ENCODE measurements at regions not wholly inside any gene's neighbourhood (a gene's known extent, or its start where the extent isn't known, plus 50 kb on each side); places are given as distances from the start of the nearest gene placed in this dataset.

GRCh38 chr3:105033081-105033480 is 333.6 kb upstream of the ALCAM start:
- Histone ChIP-seq H4K20me1 (ENCODE audit: control insufficient read depth, extremely low read depth, insufficient read depth, low read length) (no peaks in the 10 kb centered on the region), H3K9me3 (ENCODE audit: control insufficient read depth, low read depth, low read length) (no peaks in the 10 kb centered on the region), H3K27me3 (ENCODE audit: control insufficient read depth, extremely low read depth, insufficient read depth, low read length) (no peaks in the 10 kb centered on the region), H2AFZ (ENCODE audit: control insufficient read depth, low read length) (no peak overlapping the region), H3K9ac (ENCODE audit: control insufficient read depth, extremely low read depth, insufficient read depth, low read length) (no peak overlapping the region), H3K4me3 (ENCODE audit: control insufficient read depth in 2 of 3, extremely low read depth in 1 of 3, insufficient read depth in 2 of 3, low read depth in 1 of 3, low read length in 3 of 3) (no peak overlapping the region), H3K4me2 (ENCODE audit: control insufficient read depth, extremely low read depth, insufficient read depth, low read depth, low read length) (no peak overlapping the region), H3K36me3 (ENCODE audit: control insufficient read depth in 2 of 2, extremely low read depth in 1 of 2, insufficient read depth in 2 of 2, low read length in 2 of 2) (no peaks in the 10 kb centered on the region), H3K79me2 (ENCODE audit: control insufficient read depth, insufficient read depth, low read length) (no peaks in the 10 kb centered on the region), H3K27ac (ENCODE audit: control insufficient read depth, insufficient read depth, low read length) (no peak overlapping the region), H3K4me1 (ENCODE audit: control insufficient read depth, extremely low read depth, insufficient read depth, low read length) (no peaks in the 10 kb centered on the region), H3K9me1 (ENCODE audit: control insufficient read depth, extremely low read depth, insufficient read depth, low read length) (no peaks in the 10 kb centered on the region)
- FAIRE-seq (no peak), DNase-seq (ENCODE audit: low read depth, low spot score) (no peak)
- dilution Hi-C loops (cut with MboI; ENCODE audit: extremely low pct_ligation_motif_present, low sequenced_read_pairs), result no loop called here
- TF ChIP-seq EZH2 (IDR thresholded peaks at IDR 0.05; ENCODE audit: low read length) (no peak), CTCF (optimal IDR thresholded peaks at IDR 0.05 in 1 of 3, IDR thresholded peaks at IDR 0.05 in 1 of 3, conservative IDR thresholded peaks at IDR 0.05 in 1 of 3; ENCODE audit: extremely low read depth in 1 of 3, insufficient read depth in 2 of 3, low read length in 3 of 3) (no peak)

GRCh38 chr3:105039004-105039403 is 327.7 kb upstream of the ALCAM start:
- TF ChIP-seq EZH2 (IDR thresholded peaks at IDR 0.05; ENCODE audit: low read length), result no peak
- TF ChIP-seq CTCF (optimal IDR thresholded peaks at IDR 0.05 in 1 of 3, IDR thresholded peaks at IDR 0.05 in 1 of 3, conservative IDR thresholded peaks at IDR 0.05 in 1 of 3; ENCODE audit: extremely low read depth in 1 of 3, insufficient read depth in 2 of 3, low read length in 3 of 3), result no peak
- no peak overlapping the region for H3K9ac ChIP-seq (ENCODE audit: control insufficient read depth, extremely low read depth, insufficient read depth, low read length)
- no peak for FAIRE-seq
- H3K9me1 ChIP-seq (ENCODE audit: control insufficient read depth, extremely low read depth, insufficient read depth, low read length), result no peaks in the 10 kb centered on the region
- H3K4me2 ChIP-seq (ENCODE audit: control insufficient read depth, extremely low read depth, insufficient read depth, low read depth, low read length), result no peak overlapping the region
- H3K36me3 ChIP-seq (ENCODE audit: control insufficient read depth in 2 of 2, extremely low read depth in 1 of 2, insufficient read depth in 2 of 2, low read length in 2 of 2), result no peaks in the 10 kb centered on the region
- dilution Hi-C loops (cut with MboI; ENCODE audit: extremely low pct_ligation_motif_present, low sequenced_read_pairs), result no loop called here
- H4K20me1 ChIP-seq (ENCODE audit: control insufficient read depth, extremely low read depth, insufficient read depth, low read length), result no peaks in the 10 kb centered on the region
- H3K27me3 ChIP-seq (ENCODE audit: control insufficient read depth, extremely low read depth, insufficient read depth, low read length), result no peaks in the 10 kb centered on the region
- no peaks in the 10 kb centered on the region for H3K79me2 ChIP-seq (ENCODE audit: control insufficient read depth, insufficient read depth, low read length)
- H3K4me3 ChIP-seq (ENCODE audit: control insufficient read depth in 2 of 3, extremely low read depth in 1 of 3, insufficient read depth in 2 of 3, low read depth in 1 of 3, low read length in 3 of 3), result no peak overlapping the region
- no peak for DNase-seq (ENCODE audit: low read depth, low spot score)
- no peak overlapping the region for H3K27ac ChIP-seq (ENCODE audit: control insufficient read depth, insufficient read depth, low read length)
- H3K4me1 ChIP-seq (ENCODE audit: control insufficient read depth, extremely low read depth, insufficient read depth, low read length), result no peaks in the 10 kb centered on the region
- H2AFZ ChIP-seq (ENCODE audit: control insufficient read depth, low read length), result no peak overlapping the region
- H3K9me3 ChIP-seq (ENCODE audit: control insufficient read depth, low read depth, low read length), result no peaks in the 10 kb centered on the region
